ENCODE measurements at regions not wholly inside any gene's neighbourhood (a gene's known extent, or its start where the extent isn't known, plus 50 kb on each side); places are given as distances from the start of the nearest gene placed in this dataset.

- peak; percentile 16 to 74 for DNase-seq (ENCODE audit: low read depth in 2 of 2)
Observed at GRCh38 chr5:96584712-96585111, 77.5 kb upstream of the CAST start.

GRCh38 chr5:96588539-96588938 lies 73.6 kb upstream of the CAST start:
- no peak for DNase-seq (ENCODE audit: low read depth in 2 of 2)

GRCh38 chr5:96590796-96591195 lies 71.4 kb upstream of the CAST start:
- no peak for DNase-seq (ENCODE audit: low read depth in 2 of 2)

- DNase-seq (ENCODE audit: low read depth in 2 of 2), result peak in 1 of 2 donors; percentile 77
Observed at GRCh38 chr5:96595300-96596090, 66.7 kb upstream of the CAST start.

- peak in 1 of 2 donors; percentile 51 for DNase-seq (ENCODE audit: low read depth in 2 of 2)
Observed at GRCh38 chr5:96597438-96598020, 64.6 kb upstream of the CAST start.

- DNase-seq (ENCODE audit: low read depth in 2 of 2), result peak; percentile 65 to 88
Observed at GRCh38 chr5:96601200-96601599, 61.0 kb upstream of the CAST start.

- DNase-seq (ENCODE audit: low read depth in 2 of 2), result peak; percentile 70 to 82
Observed at GRCh38 chr5:96601715-96602244, 60.4 kb upstream of the CAST start.

GRCh38 chr5:96602776-96603175 lies 59.4 kb upstream of the CAST start:
- no peak for DNase-seq (ENCODE audit: low read depth in 2 of 2)

GRCh38 chr5:96605144-96605837 lies 56.9 kb upstream of the CAST start:
- DNase-seq (ENCODE audit: low read depth in 2 of 2), result no peak

GRCh38 chr5:96609369-96609768 lies 52.8 kb upstream of the CAST start:
- DNase-seq (ENCODE audit: low read depth in 2 of 2), result peak in 1 of 2 donors; percentile 11

GRCh38 chr5:96610747-96611146 lies 51.4 kb upstream of the CAST start:
- no peak for DNase-seq (ENCODE audit: low read depth in 2 of 2)

GRCh38 chr5:96611946-96612345 lies 50.2 kb upstream of the CAST start:
- DNase-seq (ENCODE audit: low read depth in 2 of 2), result no peak

Measured in dermis microvascular lymphatic vessel endothelial cell (primary cell).